CD4-positive, alpha-beta T cell treated with Interferon alpha-2 for 1 hour (primary cell): ENCODE measurements at regions not wholly inside any gene's neighbourhood (a gene's known extent, or its start where the extent isn't known, plus 50 kb on each side); places are given as distances from the start of the nearest gene placed in this dataset.

ENCODE experiments used
- DNase-seq, 2 donors: peaks; one replicate each; pipeline ENCODE4 v3.0.0-alpha.2; 2020 to 2022

DNA sequence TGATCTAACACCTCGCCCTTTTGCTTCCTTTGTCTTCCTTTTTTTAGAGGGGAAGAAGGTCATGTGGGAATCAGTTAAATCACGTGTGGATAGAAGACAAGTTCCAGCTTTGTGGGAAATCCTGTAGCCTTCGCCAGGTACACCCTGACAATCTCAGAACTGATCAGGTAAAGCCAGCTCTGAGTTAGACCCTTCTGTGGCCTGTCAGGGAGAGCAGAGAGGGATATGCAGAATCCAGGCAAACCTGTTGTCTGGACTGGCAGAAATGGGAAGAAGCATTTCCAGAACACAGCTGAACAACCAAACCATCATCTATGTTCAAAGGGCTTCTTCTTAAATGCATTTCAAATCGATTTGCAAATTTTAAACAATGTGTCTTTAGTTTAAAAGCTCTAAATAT, 247.4 kb upstream of the FN1 start:
- DNase-seq = no peak

GRCh38 chr2:215681799-215682596, 246.1 kb upstream of the FN1 start:
- no peak for DNase-seq

DNA sequence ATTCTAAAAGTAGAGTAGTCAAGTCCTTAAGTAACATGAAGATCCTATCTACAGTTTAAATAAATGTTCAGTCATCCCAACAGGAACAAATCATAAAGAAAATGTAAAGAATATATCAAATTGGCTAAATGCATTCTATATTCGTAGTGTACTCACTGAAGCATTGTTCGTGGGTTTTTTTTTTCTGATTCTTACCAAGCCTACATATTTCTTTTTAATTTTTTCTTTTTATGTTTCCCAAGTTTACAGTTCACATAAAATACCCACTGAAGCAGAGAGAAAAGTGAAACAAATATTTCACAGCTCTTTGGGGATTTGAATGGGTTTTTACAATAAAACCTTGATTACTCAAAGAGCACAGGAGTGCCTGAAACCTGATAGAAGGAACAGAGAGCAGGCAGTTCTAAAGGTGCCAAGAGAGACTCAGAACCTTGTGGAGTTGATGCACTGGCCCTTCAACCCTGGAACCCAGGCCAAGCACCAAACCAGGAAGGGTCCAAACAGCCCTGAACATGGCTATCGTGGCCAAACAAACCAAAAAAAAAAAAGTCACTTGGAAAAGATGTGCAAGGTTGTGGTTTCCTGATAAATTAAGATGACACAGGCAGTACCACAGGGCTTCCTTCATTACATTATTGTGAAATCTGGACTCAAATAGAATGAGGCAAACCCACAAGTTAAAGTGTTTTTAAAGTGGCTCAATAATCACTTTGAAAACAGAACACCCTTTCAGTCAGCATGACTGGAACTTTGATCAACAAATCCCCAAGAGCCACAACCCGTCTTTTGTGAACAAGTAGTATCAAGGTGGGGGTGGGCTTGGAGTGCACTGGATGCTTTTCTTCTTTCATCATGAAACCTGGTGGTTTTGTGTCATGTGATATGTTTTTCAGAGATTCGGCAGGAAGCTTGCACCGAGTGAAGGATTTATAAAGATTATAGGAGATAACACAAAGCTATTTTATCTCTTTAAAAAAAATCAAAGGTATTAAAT, 245.0 kb upstream of the FN1 start:
- peak in 1 of 2 donors; percentile 50 for DNase-seq

DNA sequence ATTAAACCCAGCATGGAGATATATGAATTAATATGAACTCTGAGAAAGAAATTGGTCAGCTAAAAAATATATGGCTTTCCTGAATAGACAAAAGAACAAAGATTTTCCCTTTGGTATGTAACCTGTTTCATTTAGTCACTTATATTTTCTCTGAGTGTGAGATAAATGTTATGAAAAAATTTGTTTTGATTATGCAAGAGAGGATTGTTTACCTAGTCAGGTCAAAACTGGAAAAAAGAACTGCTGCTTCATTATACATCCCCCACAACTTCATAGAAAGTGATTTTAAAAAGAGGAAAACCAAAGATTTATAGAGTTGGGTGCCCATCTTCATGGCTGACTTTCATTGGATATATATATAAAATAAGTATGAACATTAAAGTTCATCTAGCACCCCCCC, 242.2 kb upstream of the FN1 start:
- DNase-seq = no peak

DNA sequence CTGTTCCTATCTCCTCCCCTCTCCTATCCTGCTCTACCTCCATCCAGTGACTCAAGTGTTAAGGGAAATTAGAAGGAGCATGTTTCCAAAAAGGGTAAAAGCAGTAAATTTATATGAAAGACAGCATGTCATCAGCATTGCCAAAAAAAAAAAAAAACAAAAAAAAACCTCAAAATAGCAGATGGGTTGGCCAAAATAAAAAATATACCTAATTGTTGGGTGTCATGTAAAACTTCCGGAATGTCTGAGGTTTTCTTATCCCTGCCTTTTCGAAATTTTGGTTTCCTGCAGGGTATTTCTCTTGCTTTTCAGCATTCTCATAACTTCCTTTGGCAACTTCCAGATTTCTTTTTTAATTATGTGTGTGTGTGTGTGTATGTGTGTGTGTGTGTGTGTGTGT, 241.6 kb upstream of the FN1 start:
- DNase-seq = no peak

DNA sequence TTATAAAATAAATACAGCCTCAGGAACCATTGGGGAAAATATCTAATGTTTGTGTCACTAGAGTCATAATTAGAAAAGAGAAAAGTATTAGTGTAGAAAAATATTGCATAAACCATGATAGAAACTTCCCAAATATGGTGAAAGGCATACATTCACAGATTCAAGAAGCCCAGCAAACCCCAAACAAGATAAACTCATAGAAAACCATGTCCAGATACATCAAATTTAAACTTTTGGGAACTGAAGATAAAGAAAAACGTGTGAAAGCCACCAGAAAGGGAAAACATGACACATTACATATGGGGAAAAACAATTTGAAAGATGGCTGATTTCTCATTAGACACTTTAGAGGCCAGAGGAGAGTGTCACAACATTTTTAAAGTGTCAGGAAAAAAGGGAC, 236.5 kb upstream of the FN1 start:
- DNase-seq = no peak

- no peak for DNase-seq
Observed at GRCh38 chr2:215671691-215672090, 235.8 kb upstream of the FN1 start.

DNA sequence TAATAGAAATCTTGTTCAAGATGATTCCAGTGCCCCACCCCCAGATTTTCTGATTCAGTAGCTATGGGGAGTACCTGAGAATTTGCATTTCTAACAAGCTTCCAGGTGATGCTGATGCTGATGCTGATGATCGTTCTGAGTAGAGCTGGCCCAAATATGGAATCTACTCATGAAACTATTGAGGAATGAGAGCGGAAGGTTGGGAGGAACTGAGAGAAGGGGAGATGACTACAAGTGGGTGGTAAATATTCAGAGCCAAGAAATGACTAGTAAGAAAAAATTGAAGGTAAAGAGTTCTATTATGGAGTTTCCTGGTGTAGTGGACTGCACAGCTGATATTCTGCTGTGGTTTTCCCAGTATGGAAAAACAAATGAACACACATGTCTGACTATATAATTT, 235.4 kb upstream of the FN1 start:
- DNase-seq = no peak

DNA sequence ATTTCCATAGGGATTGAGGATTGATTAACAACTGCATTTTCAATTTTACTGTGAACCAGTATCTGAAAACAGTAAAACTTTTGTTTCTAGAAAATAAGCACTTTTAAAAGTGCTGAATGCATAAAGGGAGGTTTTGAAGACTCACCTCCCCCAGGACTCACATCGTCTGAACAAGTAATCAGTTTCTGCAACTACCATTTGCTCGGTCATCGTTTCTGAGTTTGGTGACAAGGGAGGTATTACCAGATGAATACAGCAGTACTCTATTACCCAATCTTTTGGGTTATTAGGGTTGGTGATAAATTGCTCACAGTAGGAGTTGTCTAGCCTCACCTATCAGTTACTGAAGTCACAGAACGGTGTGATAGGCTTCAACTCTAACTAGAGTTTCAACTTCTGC, 234.5 kb upstream of the FN1 start:
- no peak for DNase-seq

- no peak for DNase-seq
Observed at GRCh38 chr2:215668378-215668775, 232.5 kb upstream of the FN1 start.

DNA sequence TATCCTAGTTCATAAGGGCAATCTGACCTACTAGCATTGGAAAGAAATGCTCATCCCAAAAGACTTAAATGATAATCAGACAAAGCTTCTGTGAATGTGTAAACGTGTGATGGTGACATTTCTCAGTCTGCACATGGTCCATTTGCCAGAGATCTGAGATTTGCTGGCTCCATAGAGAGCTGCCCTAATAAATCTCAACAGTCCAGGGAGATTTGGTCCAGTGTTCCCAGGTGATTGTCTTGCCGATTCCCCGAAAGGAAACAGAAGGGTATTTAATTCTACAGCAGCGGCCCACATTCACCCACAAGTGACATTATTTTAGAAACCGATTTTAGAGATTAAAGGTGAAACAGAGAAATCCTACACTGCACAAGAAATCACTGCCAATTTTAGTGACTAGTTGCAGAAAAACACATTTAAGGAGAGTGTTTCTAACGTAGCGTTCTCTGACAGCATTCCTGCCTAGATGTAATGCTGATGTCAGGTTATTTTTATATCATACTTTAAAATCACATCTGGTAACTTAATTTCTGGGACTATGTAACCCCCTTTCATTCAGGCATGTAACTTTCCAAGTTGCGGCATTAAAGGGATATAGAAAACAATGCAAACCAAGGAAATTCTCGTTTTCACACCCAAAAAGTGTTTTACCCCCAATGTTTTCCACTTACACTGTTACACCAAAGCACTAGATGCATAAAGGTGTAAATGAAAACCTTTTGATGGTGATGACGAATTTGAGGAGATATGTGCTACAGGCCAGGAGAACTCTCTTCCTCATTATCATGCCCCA, 231.9 kb upstream of the FN1 start:
- no peak for DNase-seq

DNA sequence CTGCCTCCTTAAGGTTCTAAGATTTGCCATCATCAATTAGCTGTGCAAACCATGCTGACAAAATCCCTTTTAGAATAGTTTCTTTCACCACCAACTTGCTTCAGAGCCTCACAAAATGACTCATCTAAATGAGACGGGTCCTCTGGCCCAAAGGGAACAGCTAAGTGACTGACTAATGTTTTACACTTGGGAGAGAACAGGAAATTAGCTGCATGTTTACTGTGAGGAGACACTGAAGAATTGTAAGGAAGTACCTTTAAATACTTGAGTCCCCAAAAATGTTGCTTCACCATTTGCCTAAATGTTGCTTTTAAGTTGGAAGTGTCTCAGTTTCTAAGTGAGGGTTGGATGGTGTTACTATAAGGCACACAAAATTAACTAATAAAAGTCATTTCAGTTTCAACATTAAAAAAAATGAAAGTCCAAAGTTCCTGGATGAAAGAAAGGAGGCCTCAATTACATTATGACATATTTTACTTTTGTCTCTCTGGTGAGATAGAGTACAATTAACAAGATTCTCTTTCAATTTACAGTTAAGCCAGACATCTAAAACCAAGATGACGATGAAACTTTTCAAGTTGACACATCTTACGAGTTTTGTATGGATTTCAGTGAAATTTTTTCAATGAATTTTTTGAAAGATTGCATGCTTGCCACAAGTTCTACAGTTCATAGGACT, 229.1 kb upstream of the FN1 start:
- peak in 1 of 2 donors; percentile 12 for DNase-seq

DNA sequence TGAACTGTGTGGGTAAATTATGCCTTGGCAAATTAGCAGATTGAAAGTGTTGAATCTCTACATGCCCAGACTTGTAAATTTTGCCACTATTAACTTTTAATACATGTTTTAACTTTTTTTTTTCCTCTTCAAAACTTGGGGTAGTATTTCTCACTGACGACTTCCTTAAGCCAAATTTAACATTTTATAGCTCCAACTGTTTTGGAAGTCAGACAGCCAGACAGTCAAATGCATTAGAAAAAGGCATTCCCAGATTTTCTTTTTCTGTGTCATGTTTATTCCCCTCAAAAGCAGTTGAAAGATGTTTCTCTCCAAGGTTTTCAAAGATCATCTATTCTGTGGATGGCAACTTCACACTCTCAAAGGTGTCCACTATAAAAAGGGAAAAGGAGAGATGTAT, 226.8 kb upstream of the FN1 start:
- no peak for DNase-seq

DNA sequence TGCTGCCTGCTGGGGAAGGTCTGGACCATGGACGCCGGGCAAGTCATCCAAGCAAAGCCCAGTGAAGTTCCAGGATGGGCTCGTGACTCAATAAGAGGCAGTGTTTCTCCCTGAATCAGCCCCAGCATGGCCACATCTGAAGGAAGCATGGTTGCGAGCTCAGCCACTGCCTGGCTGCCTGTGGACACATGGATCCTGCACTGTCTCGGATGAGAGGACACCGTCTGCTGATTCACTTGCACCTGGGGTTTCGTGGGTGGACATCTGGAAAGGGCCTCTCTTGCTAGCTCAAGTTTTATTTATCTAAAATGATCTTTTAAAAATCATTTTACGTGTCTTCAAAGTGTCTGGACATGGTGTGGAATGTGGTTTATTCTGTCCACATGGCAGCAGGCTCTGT, 224.8 kb upstream of the FN1 start:
- no peak for DNase-seq

GRCh38 chr2:215659650-215660049, 223.8 kb upstream of the FN1 start:
- DNase-seq = no peak

DNA sequence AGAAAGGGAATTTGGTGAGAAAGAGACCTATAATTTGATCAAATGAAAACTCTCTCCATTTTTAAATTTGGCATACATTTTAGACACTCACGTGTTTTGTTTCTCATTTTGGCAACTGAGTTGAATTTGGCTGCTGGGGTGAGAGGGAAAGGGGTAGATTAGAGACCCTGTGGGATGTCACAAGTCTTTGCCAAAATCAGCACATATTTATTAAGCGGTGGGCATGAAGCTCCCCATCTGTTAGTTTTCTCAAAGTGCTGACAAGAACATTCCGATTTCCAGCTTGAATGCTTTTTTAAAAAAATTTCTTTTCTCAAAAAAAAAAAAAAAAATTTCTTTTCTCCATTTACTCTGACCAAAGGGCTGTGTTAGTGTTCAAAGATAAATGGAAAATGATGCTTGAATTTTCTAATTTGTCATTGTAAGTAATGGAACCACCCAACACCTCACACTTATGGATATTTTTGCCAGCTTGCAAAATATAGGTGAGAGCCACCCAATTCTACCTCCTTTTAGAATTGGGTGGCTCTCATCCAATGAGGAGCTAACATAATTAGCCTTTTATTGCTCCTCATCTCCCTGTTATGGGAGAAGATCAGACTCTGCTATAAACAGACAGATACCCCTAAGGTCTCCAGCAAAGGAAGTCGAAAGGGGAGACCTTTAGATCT, 222.9 kb upstream of the FN1 start:
- DNase-seq = no peak

GRCh38 chr2:215657844-215658243, 222.0 kb upstream of the FN1 start:
- DNase-seq = no peak

GRCh38 chr2:215654148-215654819, 218.4 kb upstream of the FN1 start:
- DNase-seq = no peak

GRCh38 chr2:215653344-215654030, 217.6 kb upstream of the FN1 start:
- DNase-seq = no peak

- DNase-seq = no peak
Observed at GRCh38 chr2:215652388-215652787, 216.5 kb upstream of the FN1 start.

- no peak for DNase-seq
Observed at GRCh38 chr2:215651412-215651811, 215.5 kb upstream of the FN1 start.
